Progenitor cell of endocrine pancreas (in vitro differentiated cells): ENCODE measurements at regions not wholly inside any gene's neighbourhood (a gene's known extent, or its start where the extent isn't known, plus 50 kb on each side); places are given as distances from the start of the nearest gene placed in this dataset.
"Not testable (repeated sequence)": the region's sequence is repeated elsewhere in the genome, so short reads cannot be mapped to it uniquely, and the experiment has no call there.

Experiments
- DNase-seq: peaks from one replicate; pipeline ENCODE4 v3.0.0; 2021; ENCODE audit warnings: low spot score; ENCODE audit not compliant: unreplicated experiment
- H3K27ac Mint-ChIP-seq: 2 replicates; pipeline ENCODE4 v1.8.0; 2021; ENCODE audit warnings: mild to moderate bottlenecking, moderate library complexity, mixed read lengths
- H3K27me3 Mint-ChIP-seq: 2 replicates; pipeline ENCODE4 v1.8.0; 2021; ENCODE audit warnings: mixed read lengths
- H3K36me3 Mint-ChIP-seq: 2 replicates; pipeline ENCODE4 v1.8.0; 2022; ENCODE audit warnings: mixed read lengths; ENCODE audit not compliant: insufficient read depth
- H3K4me1 Mint-ChIP-seq: 2 replicates; pipeline ENCODE4 v1.8.0; 2021; ENCODE audit warnings: low read depth, mixed read lengths
- H3K4me3 Mint-ChIP-seq: 2 replicates; pipeline ENCODE4 v1.8.0; 2021; ENCODE audit warnings: low read depth, mild to moderate bottlenecking, moderate library complexity, mixed read lengths
- H3K9me3 Mint-ChIP-seq: 2 replicates; pipeline ENCODE4 v1.8.0; 2021; ENCODE audit warnings: low read depth, mixed read lengths
- CTCF ChIP-seq: fragments of 200-600 bp; sonication (generic); IDR thresholded peaks from one replicate; pipeline ENCODE4 v1.5.0; 2021; ENCODE audit warnings: antibody characterized with exemption, mild to moderate bottlenecking; ENCODE audit not compliant: unreplicated experiment

DNA sequence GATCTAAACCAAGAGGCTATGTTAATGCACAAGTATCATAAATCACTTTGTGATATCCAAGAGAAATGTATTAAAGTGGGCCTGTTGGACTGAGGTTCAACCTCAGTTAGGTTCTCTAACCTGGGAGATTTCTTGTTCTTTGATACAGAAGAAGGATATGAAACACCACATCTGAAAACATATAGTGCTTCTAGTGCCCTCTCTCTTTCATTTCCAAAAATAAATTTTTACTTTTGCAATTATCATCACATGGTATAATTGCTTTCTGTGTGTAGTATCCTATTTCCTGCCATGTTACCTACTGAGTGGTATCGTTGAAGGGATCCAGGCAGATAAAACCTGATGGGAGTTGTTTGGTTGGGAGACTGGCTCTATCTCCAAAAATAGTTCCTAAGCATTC lies 264.9 kb downstream of the CCER1 start:
- Mint-ChIP-seq H3K36me3 (no peaks in the 10 kb centered on the region), H3K27me3 (no peaks in the 10 kb centered on the region), H3K27ac (no peak overlapping the region), H3K9me3 (peaks cover 6% of the 10 kb centered on the region), H3K4me1 (no peaks in the 10 kb centered on the region), H3K4me3 (no peak overlapping the region)
- DNase-seq: no peak
- TF ChIP-seq CTCF: no peak

GRCh38 chr12:90687682-90688081 lies 267.3 kb downstream of the CCER1 start:
- H3K27ac Mint-ChIP-seq, H3K27me3 Mint-ChIP-seq, H3K9me3 Mint-ChIP-seq: not testable (repeated sequence)

DNA sequence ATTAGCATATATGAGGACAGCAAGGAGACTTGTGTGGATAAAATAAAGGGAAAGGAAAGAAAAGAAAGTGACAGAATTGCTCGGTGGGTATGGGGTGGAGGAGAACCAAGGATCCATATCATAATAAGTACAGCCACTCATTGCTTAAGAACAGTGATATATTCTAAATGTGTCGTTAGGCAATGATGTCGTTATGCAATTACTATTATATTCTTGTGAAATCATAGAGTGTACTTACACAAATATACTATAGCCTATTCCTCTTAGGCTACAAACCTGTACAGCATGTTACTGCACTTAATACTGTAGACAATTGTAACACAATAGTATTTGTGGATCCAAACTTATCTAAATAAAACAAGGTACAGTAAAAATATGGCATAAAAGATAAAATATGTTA lies 271.1 kb downstream of the CCER1 start:
- DNase-seq: no peak
- Mint-ChIP-seq H3K36me3 (no peaks in the 10 kb centered on the region), H3K9me3 (peaks cover 6% of the 10 kb centered on the region), H3K27ac (no peak overlapping the region), H3K4me3 (no peak overlapping the region), H3K4me1 (no peaks in the 10 kb centered on the region), H3K27me3 (no peaks in the 10 kb centered on the region)
- TF ChIP-seq CTCF: no peak

More at GRCh38 chr12:90687682-90688081, 267.3 kb downstream of the CCER1 start:
- H3K4me3 Mint-ChIP-seq, DNase-seq, H3K4me1 Mint-ChIP-seq, H3K36me3 Mint-ChIP-seq: not testable (repeated sequence)

DNA sequence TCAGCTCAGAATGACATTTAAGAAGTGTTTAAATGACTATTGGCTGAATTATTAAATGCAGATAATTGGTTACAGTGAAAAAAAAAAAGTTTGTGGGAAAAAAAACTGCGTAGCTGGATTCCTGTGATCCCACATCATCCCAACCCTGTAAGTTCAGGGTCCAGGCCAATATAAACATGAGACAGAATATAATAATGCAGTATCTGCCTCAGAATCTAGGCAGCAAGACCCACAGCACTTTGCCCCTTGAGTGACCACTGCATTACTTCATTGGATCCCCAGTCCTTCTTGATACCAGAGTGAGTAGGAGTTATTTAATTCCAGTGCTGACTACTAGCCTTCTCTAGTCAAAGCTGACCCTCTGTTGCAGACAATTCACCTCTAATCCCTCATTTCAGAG lies 272.6 kb downstream of the CCER1 start:
- no peak overlapping the region for H3K4me3 Mint-ChIP-seq
- H3K9me3 Mint-ChIP-seq: peaks cover 6% of the 10 kb centered on the region
- DNase-seq: no peak
- no peak overlapping the region for H3K27ac Mint-ChIP-seq
- H3K4me1 Mint-ChIP-seq: no peaks in the 10 kb centered on the region
- no peak for TF ChIP-seq CTCF
- H3K27me3 Mint-ChIP-seq: no peaks in the 10 kb centered on the region
- H3K36me3 Mint-ChIP-seq: no peaks in the 10 kb centered on the region

DNA sequence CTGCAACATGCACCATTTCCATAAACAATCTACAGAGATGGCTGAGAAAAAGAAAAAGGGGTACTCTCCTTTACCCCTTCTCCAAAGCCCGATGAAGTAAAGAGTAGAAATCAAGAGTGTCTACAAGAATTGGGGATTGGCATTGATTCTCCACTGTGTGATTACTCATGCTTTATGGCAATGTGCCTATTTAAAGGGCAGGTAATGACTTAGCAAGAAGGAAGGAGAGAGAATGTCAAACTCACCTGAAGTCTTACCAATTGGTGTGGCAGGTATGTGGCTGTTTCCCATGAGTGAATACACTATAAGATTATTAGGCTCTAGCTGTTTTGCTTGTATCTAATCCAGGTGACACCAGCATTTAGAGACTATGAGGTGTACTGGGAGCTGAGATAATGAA lies 275.3 kb downstream of the CCER1 start:
- no peak for DNase-seq
- TF ChIP-seq CTCF: no peak
- no peak overlapping the region for H3K27ac Mint-ChIP-seq
- no peak overlapping the region for H3K4me3 Mint-ChIP-seq
- H3K9me3 Mint-ChIP-seq: peaks cover 5% of the 10 kb centered on the region
- H3K27me3 Mint-ChIP-seq: no peaks in the 10 kb centered on the region
- H3K36me3 Mint-ChIP-seq: no peaks in the 10 kb centered on the region
- no peaks in the 10 kb centered on the region for H3K4me1 Mint-ChIP-seq

DNA sequence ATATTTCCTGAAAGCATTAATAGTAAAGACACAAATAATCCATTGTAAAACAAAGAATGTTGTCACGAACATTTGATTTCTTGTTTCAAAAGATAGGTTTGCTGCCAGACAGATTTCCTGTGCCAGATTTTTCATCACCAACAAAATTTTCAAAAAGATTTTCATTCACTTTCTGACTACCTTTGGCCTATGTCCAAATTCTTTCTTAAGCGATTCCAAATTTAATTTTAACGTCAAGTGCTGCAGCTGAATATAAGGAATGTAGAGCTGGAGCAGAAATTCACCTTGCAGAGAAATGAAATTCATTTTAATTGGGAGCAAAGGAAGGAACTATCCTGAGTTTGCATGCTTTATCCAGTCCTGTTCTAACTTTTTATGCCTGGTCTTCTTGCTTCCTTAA lies 277.4 kb downstream of the CCER1 start:
- H3K9me3 Mint-ChIP-seq: peaks cover 5% of the 10 kb centered on the region
- no peak overlapping the region for H3K27ac Mint-ChIP-seq
- no peaks in the 10 kb centered on the region for H3K27me3 Mint-ChIP-seq
- H3K4me1 Mint-ChIP-seq: no peaks in the 10 kb centered on the region
- no peaks in the 10 kb centered on the region for H3K36me3 Mint-ChIP-seq
- no peak for TF ChIP-seq CTCF
- no peak for DNase-seq
- H3K4me3 Mint-ChIP-seq: no peak overlapping the region
